ENCODE measurements at regions not wholly inside any gene's neighbourhood (a gene's known extent, or its start where the extent isn't known, plus 50 kb on each side); places are given as distances from the start of the nearest gene placed in this dataset.
"Not testable (repeated sequence)": the region's sequence is repeated elsewhere in the genome, so short reads cannot be mapped to it uniquely, and the experiment has no call there.

DNA sequence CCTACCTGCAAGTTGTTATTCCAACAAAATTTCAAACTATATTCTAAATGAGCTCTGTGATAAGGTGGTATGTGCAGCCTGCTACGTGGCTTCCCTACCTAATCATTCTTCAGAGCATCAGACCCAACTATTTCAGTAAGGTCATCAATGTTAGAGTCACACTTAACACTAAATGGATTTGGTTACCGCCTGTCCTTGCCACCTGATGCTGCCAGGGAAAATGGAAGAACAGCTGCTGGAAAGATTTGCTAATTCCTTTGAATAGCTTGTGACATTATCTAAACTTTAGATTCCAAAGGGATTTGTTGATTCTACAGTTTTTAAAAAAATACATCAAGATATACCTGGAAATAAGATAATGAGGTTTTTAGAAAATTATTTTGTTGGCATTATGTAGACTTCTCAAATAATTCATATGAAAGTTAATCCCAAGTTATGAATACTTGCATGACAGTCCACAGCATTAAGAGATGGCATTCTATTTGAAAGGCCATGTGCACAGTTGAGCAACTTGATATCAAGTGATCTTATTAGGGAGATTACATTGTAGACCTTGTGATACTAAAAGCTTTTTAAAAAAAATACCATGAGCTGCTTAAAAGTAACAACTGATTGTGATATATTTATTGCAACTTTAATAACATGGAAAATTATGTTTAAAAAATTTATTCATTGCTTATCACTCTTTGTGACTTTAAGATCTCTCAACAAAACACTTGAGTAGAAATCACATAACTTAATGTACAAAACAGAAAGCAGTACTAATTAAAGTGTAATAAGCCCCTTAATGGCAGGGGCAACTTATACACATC, 98.3 kb upstream of the UGP2 start:
- H3K4me3 ChIP-seq (ENCODE audit: low read length) = no peak overlapping the region
- ATAC-seq (ENCODE audit: poor library complexity) = no peak
- H3K36me3 ChIP-seq (ENCODE audit: insufficient read depth, low read length) = no peaks in the 10 kb centered on the region
- TF ChIP-seq, protein P1, sequence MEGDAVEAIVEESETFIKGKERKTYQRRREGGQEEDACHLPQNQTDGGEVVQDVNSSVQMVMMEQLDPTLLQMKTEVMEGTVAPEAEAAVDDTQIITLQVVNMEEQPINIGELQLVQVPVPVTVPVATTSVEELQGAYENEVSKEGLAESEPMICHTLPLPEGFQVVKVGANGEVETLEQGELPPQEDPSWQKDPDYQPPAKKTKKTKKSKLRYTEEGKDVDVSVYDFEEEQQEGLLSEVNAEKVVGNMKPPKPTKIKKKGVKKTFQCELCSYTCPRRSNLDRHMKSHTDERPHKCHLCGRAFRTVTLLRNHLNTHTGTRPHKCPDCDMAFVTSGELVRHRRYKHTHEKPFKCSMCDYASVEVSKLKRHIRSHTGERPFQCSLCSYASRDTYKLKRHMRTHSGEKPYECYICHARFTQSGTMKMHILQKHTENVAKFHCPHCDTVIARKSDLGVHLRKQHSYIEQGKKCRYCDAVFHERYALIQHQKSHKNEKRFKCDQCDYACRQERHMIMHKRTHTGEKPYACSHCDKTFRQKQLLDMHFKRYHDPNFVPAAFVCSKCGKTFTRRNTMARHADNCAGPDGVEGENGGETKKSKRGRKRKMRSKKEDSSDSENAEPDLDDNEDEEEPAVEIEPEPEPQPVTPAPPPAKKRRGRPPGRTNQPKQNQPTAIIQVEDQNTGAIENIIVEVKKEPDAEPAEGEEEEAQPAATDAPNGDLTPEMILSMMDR (IDR thresholded peaks at IDR 0.05) = no peak
- no peak overlapping the region for H3K4me3 Mint-ChIP-seq
- DNase-seq = no peak
- H3K27me3 Mint-ChIP-seq = peaks cover 5% of the 10 kb centered on the region
- no peak overlapping the region for H3K27ac ChIP-seq (ENCODE audit: low read depth in 1 of 2, low read length in 2 of 2)
- H3K9me3 ChIP-seq (ENCODE audit: control insufficient read depth in 1 of 2, insufficient read depth in 1 of 2, low read length in 2 of 2) = peaks cover 0 to 10% of the 10 kb centered on the region in 2 experiments
- no peak overlapping the region for H3K27ac Mint-ChIP-seq
- no peaks in the 10 kb centered on the region for H3K4me1 ChIP-seq (ENCODE audit: insufficient read depth, low read length)
- H3K36me3 Mint-ChIP-seq (ENCODE audit: low read depth) = no peaks in the 10 kb centered on the region
- POLR2A ChIA-PET = no interaction called here
- no peaks in the 10 kb centered on the region for H3K4me1 Mint-ChIP-seq (ENCODE audit: low read depth)
- H3K27me3 ChIP-seq (ENCODE audit: control insufficient read depth in 1 of 2, insufficient read depth in 2 of 2, low read length in 2 of 2) = no peaks in the 10 kb centered on the region
- CTCF ChIA-PET = interaction anchor here (1.0 kb wide), 1 partner anchor 118 kb away, joined by 3 read pairs; no protein-coding TSS in a partner anchor
- intact Hi-C loops (cut with DNase I, micrococcal nuclease) = no loop called here
- H3K9me3 Mint-ChIP-seq = peaks cover 5% of the 10 kb centered on the region

DNA sequence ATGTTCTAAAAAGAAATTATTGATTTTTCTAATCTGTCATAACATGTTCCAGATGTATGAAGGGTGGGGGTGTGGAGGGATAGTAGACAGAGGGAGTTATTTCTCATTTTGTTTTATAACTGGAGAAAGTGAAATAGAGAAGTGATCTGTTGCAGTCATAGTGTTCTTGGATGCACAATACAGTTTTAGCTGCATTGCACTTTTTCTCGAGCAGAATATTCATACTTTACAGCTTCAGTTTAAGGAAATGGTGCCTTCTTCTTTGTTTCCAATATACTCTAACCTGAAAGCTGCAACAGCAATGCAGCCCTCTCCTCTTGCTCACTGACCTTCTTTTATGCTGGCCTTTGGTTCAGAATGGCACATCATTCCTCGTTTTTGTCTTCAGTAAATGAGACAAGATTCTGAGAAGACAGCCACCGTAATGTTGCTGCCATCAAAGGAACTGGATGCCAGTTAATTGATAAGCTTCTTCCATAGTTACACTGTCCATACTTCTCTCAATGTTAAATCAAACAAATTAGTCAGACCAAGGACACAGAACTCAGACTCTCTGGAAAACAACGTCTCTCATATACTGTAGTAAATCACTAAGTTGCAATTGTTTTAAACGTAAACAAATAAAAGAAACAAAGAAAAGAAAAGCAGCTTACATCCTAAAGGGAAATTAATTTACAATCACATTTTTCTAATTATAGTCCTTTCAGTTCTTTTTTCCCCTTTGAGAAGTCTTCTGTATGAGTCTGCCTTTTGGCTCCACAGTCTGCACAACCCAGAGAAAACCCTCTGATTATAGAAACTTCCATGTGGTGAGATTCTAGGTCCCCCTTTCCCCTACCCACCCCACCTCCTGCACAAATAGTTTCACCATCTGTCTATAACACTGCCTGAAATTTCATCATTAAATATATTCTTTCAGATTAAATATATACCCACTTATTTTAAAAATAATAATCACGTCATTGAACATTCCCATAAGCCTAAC, 97.4 kb upstream of the UGP2 start:
- Histone ChIP-seq H3K4me3 (ENCODE audit: low read length) (no peak overlapping the region), H3K27ac (ENCODE audit: low read depth in 1 of 2, low read length in 2 of 2) (no peak overlapping the region), H3K4me1 (ENCODE audit: insufficient read depth, low read length) (no peaks in the 10 kb centered on the region), H3K9me3 (ENCODE audit: control insufficient read depth in 1 of 2, insufficient read depth in 1 of 2, low read length in 2 of 2) (peaks cover 0 to 10% of the 10 kb centered on the region in 2 experiments), H3K36me3 (ENCODE audit: insufficient read depth, low read length) (no peaks in the 10 kb centered on the region), H3K27me3 (ENCODE audit: control insufficient read depth in 1 of 2, insufficient read depth in 2 of 2, low read length in 2 of 2) (no peaks in the 10 kb centered on the region)
- H3K9me3 Mint-ChIP-seq = peaks cover 6% of the 10 kb centered on the region
- TF ChIP-seq, protein P1 (IDR thresholded peaks at IDR 0.05) = no peak
- H3K4me1 Mint-ChIP-seq (ENCODE audit: low read depth) = no peaks in the 10 kb centered on the region
- no peak for DNase-seq
- POLR2A ChIA-PET = no interaction called here
- CTCF ChIA-PET = interaction anchor here (1.0 kb wide), 1 partner anchor 117 kb away, joined by 3 read pairs; no protein-coding TSS in a partner anchor
- intact Hi-C loops (cut with DNase I, micrococcal nuclease) = no loop called here
- no peak overlapping the region for H3K27ac Mint-ChIP-seq
- no peaks in the 10 kb centered on the region for H3K36me3 Mint-ChIP-seq (ENCODE audit: low read depth)
- H3K27me3 Mint-ChIP-seq = peaks cover 10% of the 10 kb centered on the region
- H3K4me3 Mint-ChIP-seq = no peak overlapping the region
- no peak for ATAC-seq (ENCODE audit: poor library complexity)

DNA sequence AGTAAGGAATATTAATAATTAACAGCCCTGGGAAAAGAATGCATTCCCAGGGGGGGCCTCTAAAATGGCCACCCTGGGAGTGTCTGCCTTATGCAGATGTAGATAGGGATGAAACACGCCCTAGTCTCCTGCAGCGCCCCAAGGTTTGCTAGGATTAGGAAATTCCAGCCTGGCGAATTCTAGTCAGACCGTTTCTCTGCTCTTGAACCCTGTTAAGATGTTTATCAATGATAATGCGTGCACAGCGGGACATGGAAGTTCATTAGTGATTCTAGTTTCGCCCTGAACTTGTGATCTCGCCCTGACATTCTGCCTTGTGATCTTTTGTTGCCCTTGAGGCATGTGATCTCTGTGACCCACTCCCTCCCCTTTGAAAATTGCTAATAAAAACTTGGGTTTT, 95.1 kb upstream of the UGP2 start:
- H3K4me1 Mint-ChIP-seq (ENCODE audit: low read depth); H3K4me3 ChIP-seq (ENCODE audit: low read length); H3K36me3 ChIP-seq (ENCODE audit: insufficient read depth, low read length); H3K27me3 ChIP-seq (ENCODE audit: control insufficient read depth in 1 of 2, insufficient read depth in 2 of 2, low read length in 2 of 2); CTCF ChIA-PET; H3K36me3 Mint-ChIP-seq (ENCODE audit: low read depth); H3K4me1 ChIP-seq (ENCODE audit: insufficient read depth, low read length); ATAC-seq (ENCODE audit: poor library complexity); H3K9me3 ChIP-seq (ENCODE audit: control insufficient read depth in 1 of 2, insufficient read depth in 1 of 2, low read length in 2 of 2); POLR2A ChIA-PET; intact Hi-C loops (cut with DNase I, micrococcal nuclease); DNase-seq; H3K4me3 Mint-ChIP-seq; H3K9me3 Mint-ChIP-seq; H3K27ac ChIP-seq (ENCODE audit: low read depth in 1 of 2, low read length in 2 of 2); H3K27ac Mint-ChIP-seq: not testable (repeated sequence)
- peaks cover 12% of the 10 kb centered on the region for H3K27me3 Mint-ChIP-seq
